K562 (cell line): ENCODE measurements at regions not wholly inside any gene's neighbourhood (a gene's known extent, or its start where the extent isn't known, plus 50 kb on each side); places are given as distances from the start of the nearest gene placed in this dataset.

Experiments
- ATAC-seq: fragments of 200-7000 bp; cut with Tn5 transposase; 3 replicates; pipeline ENCODE4 v1.9.1; 2020; ENCODE audit warnings: moderate library complexity
- BruUV-seq: library from RNA; stranded (reverse); fragments of 400-500 nt; replicated peaks from 2 replicates; lab custom pipeline; 2021; lab: Mats Ljungman, UMichigan
- CTCF ChIA-PET: fragments of 300-600 bp; formaldehyde crosslinking; extraction: SDS; loops from one replicate; lab custom pipeline; 2021; ENCODE audit warnings: low intra/inter-chr PET ratio; lab: Yijun Ruan, JAX
- POLR2A ChIA-PET: fragments of 300-600, 350-650 bp; sonication (Branson Sonifier 250); formaldehyde crosslinking; extraction: SDS; loops from one replicate; lab custom pipeline; 2021; ENCODE audit warnings: antibody characterized with exemption, inconsistent platforms; lab: Yijun Ruan, JAX
- DNase-seq, 4 experiments: peaks; one replicate each; pipeline versions ENCODE4 v3.0.0 to v3.0.0-alpha.2; 2011 to 2018; ENCODE audit warnings: low spot score in 3 of 4, mixed read lengths in 3 of 4; ENCODE audit errors: extremely low read depth in 1 of 4
- FAIRE-seq: peaks from 2 replicates; lab custom pipeline; 2011; peaks lifted over from hg19 to GRCh38; lab: Jason Lieb, UNC
- H2AFZ ChIP-seq: 2 replicates; pipeline ENCODE4 v1.6.0; 2011; ENCODE audit warnings: low read depth, low read length, control low read depth, inconsistent platforms
- H3K27ac ChIP-seq: fragments of 200-600 bp; 3 replicates; pipeline ENCODE4 v1.8.0; 2011; ENCODE audit warnings: low read depth, mild to moderate bottlenecking, control low read depth, inconsistent platforms, low read length, moderate library complexity, mixed read lengths; ENCODE audit errors: extremely low read depth
- H3K27me3 ChIP-seq, 2 experiments: fragments of 300-600 bp in 1 of 2; 2 replicates in 1 of 2; 3 replicates in 1 of 2; pipeline versions ENCODE4 v1.6.0 to v1.8.0; 2011; ENCODE audit warnings: inconsistent platforms in 2 of 2, low read length in 2 of 2, mild to moderate bottlenecking in 1 of 2, mixed read lengths in 1 of 2, moderate library complexity in 1 of 2; ENCODE audit not compliant: control insufficient read depth in 2 of 2, insufficient read depth in 2 of 2
- H3K36me3 ChIP-seq: fragments of 300-600 bp; 3 replicates; pipeline ENCODE4 v1.8.0; 2011; ENCODE audit warnings: mild to moderate bottlenecking, low read length, inconsistent platforms; ENCODE audit not compliant: control insufficient read depth, insufficient read depth
- H3K4me1 ChIP-seq, 2 experiments: fragments of 200-600 bp in 1 of 2; replicated peaks in 1 of 2; 2 replicates in 1 of 2; 3 replicates in 1 of 2; pipeline versions ENCODE4 v1.5.1 to v1.8.0; 2011; ENCODE audit warnings: inconsistent platforms in 2 of 2, low read length in 2 of 2, mild to moderate bottlenecking in 1 of 2, mixed read lengths in 1 of 2, moderate library complexity in 1 of 2; ENCODE audit not compliant: control insufficient read depth in 2 of 2, insufficient read depth in 2 of 2
- H3K4me2 ChIP-seq: 2 replicates; pipeline ENCODE4 v1.6.1; 2011; ENCODE audit warnings: low read length, control low read depth, inconsistent platforms, mixed read lengths; ENCODE audit not compliant: insufficient read depth
- H3K4me3 ChIP-seq: fragments of 200-600 bp; sonication (generic), shearing (Covaris generic); 2 replicates; pipeline ENCODE4 v1.5.1; 2016; ENCODE audit warnings: control low read depth, inconsistent platforms
- H3K79me2 ChIP-seq: fragments of 200-600 bp; 3 replicates; pipeline ENCODE4 v1.8.0; 2011; ENCODE audit warnings: low read length, inconsistent platforms; ENCODE audit not compliant: control insufficient read depth, insufficient read depth
- H3K9ac ChIP-seq, 2 experiments: 2 replicates each; pipeline versions ENCODE4 v1.6.0 to v1.6.1; 2011; ENCODE audit warnings: low read depth in 2 of 2, low read length in 2 of 2, control low read depth in 1 of 2, inconsistent platforms in 1 of 2, mild to moderate bottlenecking in 1 of 2, mixed read lengths in 1 of 2; ENCODE audit not compliant: insufficient read depth in 1 of 2
- H3K9me1 ChIP-seq: one replicate; pipeline ENCODE4 v1.6.0; 2011; ENCODE audit warnings: inconsistent platforms, mild to moderate bottlenecking, low read length, moderate library complexity; ENCODE audit not compliant: control insufficient read depth, insufficient read depth
- H3K9me3 ChIP-seq: replicated peaks from 2 replicates; pipeline ENCODE4 v1.5.1; 2011; ENCODE audit warnings: low read depth, low read length, inconsistent platforms; ENCODE audit not compliant: control insufficient read depth, insufficient read depth
- H4K20me1 ChIP-seq: replicated peaks from 2 replicates; pipeline ENCODE4 v1.6.1; 2011; ENCODE audit warnings: low read length, inconsistent platforms, mixed read lengths; ENCODE audit not compliant: control insufficient read depth, insufficient read depth
- CHD4 ChIP-seq: fragments of 200-600 bp; sonication (generic); IDR thresholded peaks from 3 replicates; pipeline ENCODE4 v1.6.1; 2012; ENCODE audit warnings: low read depth, mild to moderate bottlenecking, mixed read lengths, low read length, inconsistent platforms; ENCODE audit not compliant: insufficient read depth, insufficient replicate concordance, poor library complexity, severe bottlenecking
- DNMT1 ChIP-seq: fragments of 450-650 bp; IDR thresholded peaks from 2 replicates; pipeline ENCODE4 v1.6.1; 2016; ENCODE audit warnings: antibody characterized with exemption, mild to moderate bottlenecking
- HDAC1 ChIP-seq, 2 experiments: fragments of 450-650 bp; IDR thresholded peaks; 2 replicates each; pipeline ENCODE4 v1.6.1; 2016 to 2017; ENCODE audit warnings: inconsistent platforms in 1 of 2, mild to moderate bottlenecking in 1 of 2, moderate library complexity in 1 of 2
- HIVEP1 ChIP-seq: fragments of 250-450 bp; sonication (Bioruptor Pico); IDR thresholded peaks from 2 replicates; pipeline ENCODE4 v1.4.0; 2020; ENCODE audit warnings: mild to moderate bottlenecking
- HLTF ChIP-seq: fragments of 450-650 bp; IDR thresholded peaks from 2 replicates; pipeline ENCODE4 v1.6.1; 2016
- HMG20A ChIP-seq: fragments of 450-650 bp; formaldehyde crosslinking; conservative IDR thresholded peaks from 2 replicates; pipeline ENCODE4 v1.4.0; 2020; ENCODE audit warnings: mild to moderate bottlenecking, mixed read lengths
- IRF1 ChIP-seq: sonication (generic); formaldehyde crosslinking; IDR thresholded peaks from 2 replicates; pipeline ENCODE4 v1.8.0; 2022; ENCODE audit warnings: missing genetic modification reagents, mild to moderate bottlenecking, borderline replicate concordance
- LCOR ChIP-seq: sonication (generic); formaldehyde crosslinking; IDR thresholded peaks from 2 replicates; pipeline ENCODE4 v1.8.0; 2022; ENCODE audit warnings: mild to moderate bottlenecking, missing genetic modification reagents
- PML ChIP-seq: IDR thresholded peaks from 2 replicates; pipeline ENCODE4 v1.6.1; 2012; ENCODE audit warnings: low read length, inconsistent platforms
- RBM39 ChIP-seq: fragments of 200-400 bp; formaldehyde crosslinking; optimal IDR thresholded peaks from 2 replicates; pipeline ENCODE3; 2018; ENCODE audit warnings: low read depth, low read length
- SRSF3 ChIP-seq: fragments of 200-400 bp; formaldehyde crosslinking; IDR thresholded peaks from 2 replicates; pipeline ENCODE4 v1.6.1; 2016; ENCODE audit warnings: mild to moderate bottlenecking, low read length, moderate library complexity; ENCODE audit not compliant: insufficient read depth
- ZFP30 ChIP-seq: fragments of 250-450 bp; sonication (Bioruptor Pico); IDR thresholded peaks from 2 replicates; pipeline ENCODE4 v1.8.0; 2022; ENCODE audit warnings: moderate library complexity, mild to moderate bottlenecking, inconsistent platforms, borderline replicate concordance
- ZNF133 ChIP-seq: fragments of 250-450 bp; sonication (Bioruptor Pico); IDR thresholded peaks from 2 replicates; pipeline ENCODE4 v1.4.0; 2020; ENCODE audit warnings: mild to moderate bottlenecking
- ZNF24 ChIP-seq: fragments of 450-650 bp; IDR thresholded peaks from 2 replicates; pipeline ENCODE4 v1.6.1; 2016
- ZNF512 ChIP-seq: IDR thresholded peaks from 2 replicates; pipeline ENCODE4 v1.6.1; 2016; ENCODE audit warnings: missing genetic modification characterization, missing compliant biosample characterization
- ZNF592 ChIP-seq: fragments of 450-650 bp; IDR thresholded peaks from 2 replicates; pipeline ENCODE4 v1.6.1; 2017; ENCODE audit warnings: antibody characterized with exemption, mild to moderate bottlenecking
- ZNF644 ChIP-seq: fragments of 200-800 bp; sonication (Bioruptor generic); IDR thresholded peaks from 2 replicates; pipeline ENCODE4 v1.6.1; 2016; ENCODE audit warnings: low read depth, missing genetic modification characterization, missing compliant biosample characterization
- ZNF699 ChIP-seq: fragments of 250-450 bp; sonication (Bioruptor Pico); IDR thresholded peaks from 2 replicates; pipeline ENCODE4 v1.8.0; 2021; ENCODE audit warnings: mild to moderate bottlenecking, moderate library complexity; ENCODE audit not compliant: insufficient replicate concordance
- WGBS: fragments of 100-300 bp; shearing (Covaris generic); methylation state at CpG from one replicate; pipeline ENCODE4 v1.1.6; 2016; ENCODE audit warnings: low coverage, mixed read lengths; ENCODE audit not compliant: insufficient coverage; ENCODE audit errors: missing lambda C conversion rate; 5-methylcytosine and 5-hydroxymethylcytosine counted together
- in situ Hi-C: fragments of 300-500 bp; cut with MboI; formaldehyde crosslinking; loops from 4 replicates; pipeline ENCODE4 v1.15.0; 2018; ENCODE audit warnings: inconsistent platforms, mixed read lengths
- intact Hi-C: fragments of 100-400 bp; cut with micrococcal nuclease; formaldehyde crosslinking; loops from 2 replicates; pipeline ENCODE4 v1.14.2; 2022

GRCh38 chr4:167730769-167731168 lies 361.6 kb upstream of the ANXA10 start:
- Histone ChIP-seq H4K20me1 (no peaks in the 10 kb centered on the region), H2AFZ (no peak overlapping the region), H3K27me3 (no peaks in the 10 kb centered on the region), H3K4me3 (no peak overlapping the region), H3K79me2 (no peaks in the 10 kb centered on the region), H3K4me1 (no peaks in the 10 kb centered on the region), H3K9ac (no peak overlapping the region), H3K27ac (no peak overlapping the region), H3K9me1 (no peaks in the 10 kb centered on the region), H3K36me3 (no peaks in the 10 kb centered on the region), H3K9me3 (no peaks in the 10 kb centered on the region; the same call in 1 of the 2 replicates), H3K4me2 (no peak overlapping the region)
- ChIA-PET CTCF (no interaction called here), POLR2A (no interaction called here)
- in situ Hi-C loops: no loop called here
- no peak for FAIRE-seq
- ATAC-seq: no peak
- no TSS peak for BruUV-seq
- DNase-seq: no peak
- intact Hi-C loops: no loop called here
- 0% methylated on average over 2 of the region's 2 CpGs for WGBS
- no peak for TF ChIP-seq ZNF24
- TF ChIP-seq DNMT1: no peak
- no peak for TF ChIP-seq ZNF133 (CRISPR knock-in tag)
- no peak for TF ChIP-seq HDAC1 (IDR thresholded peaks at IDR 0.05)
- TF ChIP-seq ZNF644 (tag): no peak
- no peak for TF ChIP-seq HLTF
- no peak for TF ChIP-seq RBM39
- no peak for TF ChIP-seq ZNF512 (tag)
- TF ChIP-seq HMG20A (CRISPR knock-in tag): no peak
- no peak for TF ChIP-seq IRF1
- no peak for TF ChIP-seq SRSF3
- TF ChIP-seq CHD4: no peak
- no peak for TF ChIP-seq PML
- TF ChIP-seq LCOR (CRISPR knock-in tag): no peak
- no peak for TF ChIP-seq HIVEP1 (CRISPR knock-in tag)
- TF ChIP-seq ZNF592: no peak
- TF ChIP-seq ZNF699 (CRISPR knock-in tag): no peak
- TF ChIP-seq ZFP30 (CRISPR knock-in tag): no peak
